ENCODE measurements at regions not wholly inside any gene's neighbourhood (a gene's known extent, or its start where the extent isn't known, plus 50 kb on each side); places are given as distances from the start of the nearest gene placed in this dataset.

- no peak for DNase-seq
These were observed 152.1 kb downstream of the KCTD15 start for GRCh38 chr19:33948651-33949335.

GRCh38 chr19:33950091-33950750 lies 153.6 kb downstream of the KCTD15 start:
- no peak for DNase-seq

GRCh38 chr19:33953023-33953422 lies 156.4 kb downstream of the KCTD15 start:
- DNase-seq = no peak

- no peak for DNase-seq
These were observed 156.9 kb downstream of the KCTD15 start for GRCh38 chr19:33953592-33953991.

GRCh38 chr19:33954686-33955085 lies 158.0 kb downstream of the KCTD15 start:
- DNase-seq = no peak

GRCh38 chr19:33956941-33957340 lies 160.3 kb downstream of the KCTD15 start:
- no peak for DNase-seq

- no peak for DNase-seq
These were observed 161.1 kb downstream of the KCTD15 start for GRCh38 chr19:33957804-33958203.

- no peak for DNase-seq
These were observed 163.9 kb downstream of the KCTD15 start for GRCh38 chr19:33960566-33960965.

GRCh38 chr19:33962161-33962560 lies 165.5 kb downstream of the KCTD15 start:
- no peak for DNase-seq

- DNase-seq = no peak
These were observed 166.8 kb downstream of the KCTD15 start for GRCh38 chr19:33963514-33963913.

- no peak for DNase-seq
These were observed 174.4 kb downstream of the KCTD15 start for GRCh38 chr19:33971073-33971472.

- DNase-seq = no peak
These were observed 181.4 kb downstream of the KCTD15 start for GRCh38 chr19:33977756-33978685.

- no peak for DNase-seq
These were observed 186.0 kb downstream of the KCTD15 start for GRCh38 chr19:33982706-33983105.

GRCh38 chr19:33988601-33989000 lies 183.7 kb upstream of the LSM14A start:
- no peak for DNase-seq

GRCh38 chr19:33997690-33998089 lies 174.6 kb upstream of the LSM14A start:
- no peak for DNase-seq

GRCh38 chr19:33998302-33998701 lies 174.0 kb upstream of the LSM14A start:
- peak in 1 of 2 experiments; percentile 38 for DNase-seq

- DNase-seq = peak; percentile 7 to 34
These were observed 173.5 kb upstream of the LSM14A start for GRCh38 chr19:33998739-33999345.

GRCh38 chr19:34017024-34017423 lies 155.3 kb upstream of the LSM14A start:
- peak in 1 of 2 experiments; percentile 17 for DNase-seq

- DNase-seq = no peak
These were observed 154.7 kb upstream of the LSM14A start for GRCh38 chr19:34017601-34018000.

GRCh38 chr19:34018546-34018945 lies 153.8 kb upstream of the LSM14A start:
- DNase-seq = no peak

- no peak for DNase-seq
These were observed 148.9 kb upstream of the LSM14A start for GRCh38 chr19:34023381-34023780.

GRCh38 chr19:34033880-34034279 lies 138.4 kb upstream of the LSM14A start:
- DNase-seq = no peak

GRCh38 chr19:34034318-34034846 lies 137.9 kb upstream of the LSM14A start:
- no peak for DNase-seq

All from NCI-H526 (cell line).